Caco-2 (cell line): ENCODE measurements at regions not wholly inside any gene's neighbourhood (a gene's known extent, or its start where the extent isn't known, plus 50 kb on each side); places are given as distances from the start of the nearest gene placed in this dataset.

Source experiments
- BruUV-seq: library from RNA; stranded (reverse); fragments of 400-500 nt; replicated peaks from 2 replicates; lab custom pipeline; 2021; lab: Mats Ljungman, UMichigan
- CTCF ChIA-PET: fragments of 300-600 bp; sonication (Branson Sonifier 250); formaldehyde crosslinking; loops from one replicate; lab custom pipeline; 2022; ENCODE audit warnings: antibody characterized with exemption; lab: Charles Lee
- POLR2A ChIA-PET: fragments of 300-600 bp; sonication (Branson Sonifier 250); formaldehyde crosslinking; loops from one replicate; lab custom pipeline; 2022; ENCODE audit warnings: antibody characterized with exemption; lab: Charles Lee
- DNase-seq, 2 experiments: peaks; one replicate each; pipeline versions ENCODE4 v3.0.0 to v3.0.0-alpha.2; 2020 to 2022
- H3K27me3 ChIP-seq: replicated peaks from 2 replicates; pipeline ENCODE4 v1.6.0; 2011; ENCODE audit warnings: low read length; ENCODE audit not compliant: control insufficient read depth, insufficient read depth
- H3K36me3 ChIP-seq: 2 replicates; pipeline ENCODE4 v1.5.1; 2011; ENCODE audit warnings: low read length; ENCODE audit not compliant: control insufficient read depth, insufficient read depth
- H3K4me1 ChIP-seq: fragments of 250-450 bp; sonication (Bioruptor Pico); 2 replicates; pipeline ENCODE4 v1.5.1; 2020; ENCODE audit warnings: mild to moderate bottlenecking
- H3K4me3 ChIP-seq: 2 replicates; pipeline ENCODE4 v1.5.1; 2011; ENCODE audit warnings: low read depth, mild to moderate bottlenecking, control low read depth, low read length
- H3K9me3 ChIP-seq: fragments of 250-450 bp; sonication (Bioruptor Pico); 2 replicates; pipeline ENCODE4 v1.5.1; 2020; ENCODE audit warnings: mild to moderate bottlenecking, moderate library complexity
- H3K27ac Mint-ChIP-seq: one replicate; pipeline ENCODE4 v1.8.0; 2022; ENCODE audit warnings: mixed read lengths; ENCODE audit not compliant: unreplicated experiment
- H3K27me3 Mint-ChIP-seq: one replicate; pipeline ENCODE4 v1.8.0; 2022; ENCODE audit warnings: mixed read lengths; ENCODE audit not compliant: insufficient read depth, unreplicated experiment
- H3K36me3 Mint-ChIP-seq: one replicate; pipeline ENCODE4 v1.8.0; 2022; ENCODE audit warnings: mild to moderate bottlenecking, mixed read lengths; ENCODE audit not compliant: insufficient read depth, unreplicated experiment
- H3K4me1 Mint-ChIP-seq: one replicate; pipeline ENCODE4 v1.8.0; 2022; ENCODE audit warnings: low read depth, mixed read lengths; ENCODE audit not compliant: unreplicated experiment
- H3K4me3 Mint-ChIP-seq: one replicate; pipeline ENCODE4 v1.8.0; 2022; ENCODE audit warnings: mild to moderate bottlenecking, moderate library complexity, mixed read lengths; ENCODE audit not compliant: unreplicated experiment
- H3K9me3 Mint-ChIP-seq: one replicate; pipeline ENCODE4 v1.8.0; 2022; ENCODE audit warnings: mixed read lengths; ENCODE audit not compliant: unreplicated experiment
- intact Hi-C: fragments of 100-400 bp; cut with micrococcal nuclease; formaldehyde crosslinking; loops from one replicate; pipeline ENCODE4 v1.10.0; 2022; ENCODE audit not compliant: unreplicated experiment
- TF ChIP-seq, protein P1 (sequence below), 2 experiments: fragments of 200-600 bp in 1 of 2; IDR thresholded peaks; 1 replicate in 1 of 2; 2 replicates in 1 of 2; pipeline versions ENCODE4 v1.5.1 to v1.8.0; 2011 to 2022; ENCODE audit warnings: antibody characterized with exemption in 1 of 2, control low read depth in 1 of 2, inconsistent platforms in 1 of 2, low read depth in 1 of 2, low read length in 1 of 2, mild to moderate bottlenecking in 1 of 2, moderate library complexity in 1 of 2; ENCODE audit not compliant: insufficient read depth in 1 of 2, severe bottlenecking in 1 of 2, unreplicated experiment in 1 of 2

DNA sequence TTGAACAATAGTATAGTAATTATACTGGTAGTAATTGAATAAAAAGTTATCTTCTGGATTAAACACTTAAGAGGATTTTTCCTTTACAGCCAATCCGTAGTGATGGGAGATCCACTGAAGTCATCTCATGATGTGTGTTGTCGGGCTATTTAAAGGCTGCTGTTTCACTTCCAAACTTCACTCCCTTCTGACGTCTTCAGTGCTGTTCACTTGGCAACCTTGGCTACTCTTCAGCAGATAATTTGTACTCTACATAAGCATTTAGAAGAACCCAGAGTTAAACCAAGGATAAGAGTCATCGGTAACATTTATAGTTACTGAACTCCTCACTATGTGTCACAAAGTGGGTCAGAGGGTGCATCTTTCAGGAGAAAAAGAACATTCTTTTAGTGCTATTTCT, 179.1 kb upstream of the EYA4 start:
- no peaks in the 10 kb centered on the region for H3K36me3 Mint-ChIP-seq
- BruUV-seq, result no TSS peak

DNA sequence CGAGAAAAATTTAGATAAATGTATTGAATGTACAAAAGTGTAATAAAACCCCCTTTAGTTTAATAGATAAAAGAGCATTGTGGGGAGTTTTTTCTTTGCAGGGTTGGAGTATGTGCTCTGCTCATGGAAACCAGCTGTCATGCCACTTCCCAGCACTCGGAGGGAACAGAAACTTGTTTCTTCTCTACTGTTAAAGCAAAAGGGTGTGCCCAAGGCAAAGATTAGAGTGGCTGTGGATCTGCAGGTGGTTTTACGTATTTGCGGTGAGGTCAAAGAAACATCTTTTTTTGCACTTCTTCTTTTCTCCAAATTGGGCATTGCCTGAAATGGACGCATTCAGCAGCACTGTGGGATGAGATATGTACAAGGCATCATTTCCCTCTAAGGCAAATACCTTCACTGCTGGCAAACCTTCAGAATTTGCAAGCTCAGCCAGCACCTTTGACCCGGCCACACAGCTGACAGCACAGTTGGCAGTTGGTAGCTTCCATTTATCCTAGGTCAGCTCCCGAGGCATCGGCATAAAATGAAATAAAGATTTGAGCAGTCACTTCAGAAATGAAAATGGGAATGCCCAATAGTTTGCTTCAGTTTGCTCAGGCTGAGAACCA, 178.4 kb upstream of the EYA4 start:
- TF ChIP-seq, protein P1, sequence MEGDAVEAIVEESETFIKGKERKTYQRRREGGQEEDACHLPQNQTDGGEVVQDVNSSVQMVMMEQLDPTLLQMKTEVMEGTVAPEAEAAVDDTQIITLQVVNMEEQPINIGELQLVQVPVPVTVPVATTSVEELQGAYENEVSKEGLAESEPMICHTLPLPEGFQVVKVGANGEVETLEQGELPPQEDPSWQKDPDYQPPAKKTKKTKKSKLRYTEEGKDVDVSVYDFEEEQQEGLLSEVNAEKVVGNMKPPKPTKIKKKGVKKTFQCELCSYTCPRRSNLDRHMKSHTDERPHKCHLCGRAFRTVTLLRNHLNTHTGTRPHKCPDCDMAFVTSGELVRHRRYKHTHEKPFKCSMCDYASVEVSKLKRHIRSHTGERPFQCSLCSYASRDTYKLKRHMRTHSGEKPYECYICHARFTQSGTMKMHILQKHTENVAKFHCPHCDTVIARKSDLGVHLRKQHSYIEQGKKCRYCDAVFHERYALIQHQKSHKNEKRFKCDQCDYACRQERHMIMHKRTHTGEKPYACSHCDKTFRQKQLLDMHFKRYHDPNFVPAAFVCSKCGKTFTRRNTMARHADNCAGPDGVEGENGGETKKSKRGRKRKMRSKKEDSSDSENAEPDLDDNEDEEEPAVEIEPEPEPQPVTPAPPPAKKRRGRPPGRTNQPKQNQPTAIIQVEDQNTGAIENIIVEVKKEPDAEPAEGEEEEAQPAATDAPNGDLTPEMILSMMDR (IDR thresholded peaks at IDR 0.05; ENCODE audit: insufficient read depth in 1 of 2, low read depth in 1 of 2, low read length in 1 of 2, severe bottlenecking in 1 of 2, unreplicated experiment in 1 of 2), result no peak
- no peaks in the 10 kb centered on the region for H3K36me3 ChIP-seq
- POLR2A ChIA-PET, result no interaction called here
- no peaks in the 10 kb centered on the region for H3K4me1 ChIP-seq
- no peaks in the 10 kb centered on the region for H3K9me3 ChIP-seq
- intact Hi-C loops, result no loop called here
- no peak overlapping the region for H3K4me3 ChIP-seq
- H3K27me3 Mint-ChIP-seq, result peaks cover 3% of the 10 kb centered on the region
- no peak for DNase-seq
- CTCF ChIA-PET, result no interaction called here
- no peaks in the 10 kb centered on the region for H3K9me3 Mint-ChIP-seq
- BruUV-seq, result no TSS peak
- no peaks in the 10 kb centered on the region for H3K27me3 ChIP-seq
- H3K4me3 Mint-ChIP-seq, result no peak overlapping the region
- no peaks in the 10 kb centered on the region for H3K36me3 Mint-ChIP-seq
- no peaks in the 10 kb centered on the region for H3K4me1 Mint-ChIP-seq
- H3K27ac Mint-ChIP-seq, result no peak overlapping the region

More for the DNA sequence above, 179.1 kb upstream of the EYA4 start:
- Histone ChIP-seq H3K36me3 (no peaks in the 10 kb centered on the region), H3K27me3 (no peaks in the 10 kb centered on the region), H3K4me3 (no peak overlapping the region), H3K9me3 (no peaks in the 10 kb centered on the region), H3K4me1 (no peaks in the 10 kb centered on the region)
- ChIA-PET POLR2A (no interaction called here), CTCF (no interaction called here)
- H3K27me3 Mint-ChIP-seq, result peaks cover 5% of the 10 kb centered on the region
- intact Hi-C loops, result no loop called here
- H3K4me3 Mint-ChIP-seq, result no peak overlapping the region
- no peak overlapping the region for H3K27ac Mint-ChIP-seq
- H3K4me1 Mint-ChIP-seq, result no peaks in the 10 kb centered on the region
- H3K9me3 Mint-ChIP-seq, result no peaks in the 10 kb centered on the region
- TF ChIP-seq, protein P1 (IDR thresholded peaks at IDR 0.05; ENCODE audit: insufficient read depth in 1 of 2, low read depth in 1 of 2, low read length in 1 of 2, severe bottlenecking in 1 of 2, unreplicated experiment in 1 of 2), result no peak
- no peak for DNase-seq

DNA sequence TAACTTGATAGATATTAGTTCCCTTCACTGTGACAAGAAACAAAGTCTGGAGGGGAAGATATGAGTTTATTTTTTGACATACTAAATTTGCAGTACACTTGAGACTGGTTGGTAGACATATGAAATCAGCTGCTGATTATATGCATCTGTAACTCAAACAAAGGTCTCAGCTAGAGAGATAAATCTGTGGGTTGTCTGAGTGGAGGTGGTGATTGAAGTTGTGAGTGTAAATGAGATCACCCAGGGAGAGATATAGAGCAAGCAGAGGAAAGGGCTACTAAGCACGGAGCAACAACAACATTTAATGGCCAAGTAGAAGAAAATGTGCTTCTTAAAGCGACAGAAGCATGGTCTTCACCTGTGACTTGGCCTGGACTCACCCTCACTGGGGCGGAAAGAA, 173.2 kb upstream of the EYA4 start:
- intact Hi-C loops, result no loop called here
- Mint-ChIP-seq H3K4me3 (no peak overlapping the region), H3K27ac (no peak overlapping the region), H3K4me1 (no peaks in the 10 kb centered on the region), H3K36me3 (no peaks in the 10 kb centered on the region), H3K27me3 (peaks cover 7% of the 10 kb centered on the region), H3K9me3 (no peaks in the 10 kb centered on the region)
- no peaks in the 10 kb centered on the region for H3K27me3 ChIP-seq
- ChIA-PET POLR2A (no interaction called here), CTCF (no interaction called here)
- H3K4me1 ChIP-seq, result no peaks in the 10 kb centered on the region
- DNase-seq, result no peak
- no peaks in the 10 kb centered on the region for H3K9me3 ChIP-seq
- TF ChIP-seq, protein P1 (IDR thresholded peaks at IDR 0.05; ENCODE audit: insufficient read depth in 1 of 2, low read depth in 1 of 2, low read length in 1 of 2, severe bottlenecking in 1 of 2, unreplicated experiment in 1 of 2), result no peak
- no peaks in the 10 kb centered on the region for H3K36me3 ChIP-seq
- no TSS peak for BruUV-seq
- no peak overlapping the region for H3K4me3 ChIP-seq
